Caco-2 (cell line): ENCODE measurements at regions not wholly inside any gene's neighbourhood (a gene's known extent, or its start where the extent isn't known, plus 50 kb on each side); places are given as distances from the start of the nearest gene placed in this dataset.

Experiments used
- BruUV-seq: library from RNA; stranded (reverse); fragments of 400-500 nt; replicated peaks from 2 replicates; lab custom pipeline; 2021; lab: Mats Ljungman, UMichigan
- CTCF ChIA-PET: fragments of 300-600 bp; sonication (Branson Sonifier 250); formaldehyde crosslinking; loops from one replicate; lab custom pipeline; 2022; ENCODE audit warnings: antibody characterized with exemption; lab: Charles Lee
- POLR2A ChIA-PET: fragments of 300-600 bp; sonication (Branson Sonifier 250); formaldehyde crosslinking; loops from one replicate; lab custom pipeline; 2022; ENCODE audit warnings: antibody characterized with exemption; lab: Charles Lee
- DNase-seq, 2 experiments: peaks; one replicate each; pipeline versions ENCODE4 v3.0.0 to v3.0.0-alpha.2; 2020 to 2022
- H3K27me3 ChIP-seq: replicated peaks from 2 replicates; pipeline ENCODE4 v1.6.0; 2011; ENCODE audit warnings: low read length; ENCODE audit not compliant: control insufficient read depth, insufficient read depth
- H3K36me3 ChIP-seq: 2 replicates; pipeline ENCODE4 v1.5.1; 2011; ENCODE audit warnings: low read length; ENCODE audit not compliant: control insufficient read depth, insufficient read depth
- H3K4me1 ChIP-seq: fragments of 250-450 bp; sonication (Bioruptor Pico); 2 replicates; pipeline ENCODE4 v1.5.1; 2020; ENCODE audit warnings: mild to moderate bottlenecking
- H3K4me3 ChIP-seq: 2 replicates; pipeline ENCODE4 v1.5.1; 2011; ENCODE audit warnings: low read depth, mild to moderate bottlenecking, control low read depth, low read length
- H3K9me3 ChIP-seq: fragments of 250-450 bp; sonication (Bioruptor Pico); 2 replicates; pipeline ENCODE4 v1.5.1; 2020; ENCODE audit warnings: mild to moderate bottlenecking, moderate library complexity
- H3K27ac Mint-ChIP-seq: one replicate; pipeline ENCODE4 v1.8.0; 2022; ENCODE audit warnings: mixed read lengths; ENCODE audit not compliant: unreplicated experiment
- H3K27me3 Mint-ChIP-seq: one replicate; pipeline ENCODE4 v1.8.0; 2022; ENCODE audit warnings: mixed read lengths; ENCODE audit not compliant: insufficient read depth, unreplicated experiment
- H3K36me3 Mint-ChIP-seq: one replicate; pipeline ENCODE4 v1.8.0; 2022; ENCODE audit warnings: mild to moderate bottlenecking, mixed read lengths; ENCODE audit not compliant: insufficient read depth, unreplicated experiment
- H3K4me1 Mint-ChIP-seq: one replicate; pipeline ENCODE4 v1.8.0; 2022; ENCODE audit warnings: low read depth, mixed read lengths; ENCODE audit not compliant: unreplicated experiment
- H3K4me3 Mint-ChIP-seq: one replicate; pipeline ENCODE4 v1.8.0; 2022; ENCODE audit warnings: mild to moderate bottlenecking, moderate library complexity, mixed read lengths; ENCODE audit not compliant: unreplicated experiment
- H3K9me3 Mint-ChIP-seq: one replicate; pipeline ENCODE4 v1.8.0; 2022; ENCODE audit warnings: mixed read lengths; ENCODE audit not compliant: unreplicated experiment
- CTCF ChIP-seq, 2 experiments: fragments of 200-600 bp in 1 of 2; IDR thresholded peaks; 1 replicate in 1 of 2; 2 replicates in 1 of 2; pipeline versions ENCODE4 v1.5.1 to v1.8.0; 2011 to 2022; ENCODE audit warnings: antibody characterized with exemption in 1 of 2, control low read depth in 1 of 2, inconsistent platforms in 1 of 2, low read depth in 1 of 2, low read length in 1 of 2, mild to moderate bottlenecking in 1 of 2, moderate library complexity in 1 of 2; ENCODE audit not compliant: insufficient read depth in 1 of 2, severe bottlenecking in 1 of 2, unreplicated experiment in 1 of 2
- intact Hi-C: fragments of 100-400 bp; cut with micrococcal nuclease; formaldehyde crosslinking; loops from one replicate; pipeline ENCODE4 v1.10.0; 2022; ENCODE audit not compliant: unreplicated experiment

- ChIA-PET CTCF (no interaction called here), POLR2A (no interaction called here)
- no peaks in the 10 kb centered on the region for H3K36me3 Mint-ChIP-seq
- intact Hi-C loops, result no loop called here
- H3K27me3 Mint-ChIP-seq, result peaks cover 3% of the 10 kb centered on the region
- no TSS peak for BruUV-seq
- Histone ChIP-seq H3K36me3 (no peaks in the 10 kb centered on the region), H3K27me3 (no peaks in the 10 kb centered on the region), H3K9me3 (peaks cover 4% of the 10 kb centered on the region; the same call in 1 of the 2 replicates), H3K4me3 (no peak overlapping the region), H3K4me1 (no peaks in the 10 kb centered on the region)
- TF ChIP-seq CTCF (IDR thresholded peaks at IDR 0.05; ENCODE audit: insufficient read depth in 1 of 2, low read depth in 1 of 2, low read length in 1 of 2, severe bottlenecking in 1 of 2, unreplicated experiment in 1 of 2), result no peak
- no peak for DNase-seq
- no peaks in the 10 kb centered on the region for H3K4me1 Mint-ChIP-seq
- no peak overlapping the region for H3K4me3 Mint-ChIP-seq
- no peak overlapping the region for H3K27ac Mint-ChIP-seq
- peaks cover 5% of the 10 kb centered on the region for H3K9me3 Mint-ChIP-seq
Observed at GRCh38 chr17:31715446-31715845, 143.6 kb downstream of the COPRS start.

GRCh38 chr17:31704483-31704882, 154.6 kb downstream of the COPRS start:
- Histone ChIP-seq H3K4me1 (peaks cover 3% of the 10 kb centered on the region; the same call in 1 of the 2 replicates), H3K27me3 (no peaks in the 10 kb centered on the region), H3K4me3 (no peak overlapping the region), H3K9me3 (no peaks in the 10 kb centered on the region), H3K36me3 (no peaks in the 10 kb centered on the region)
- intact Hi-C loops, result no loop called here
- Mint-ChIP-seq H3K4me3 (no peak overlapping the region), H3K27me3 (no peaks in the 10 kb centered on the region), H3K9me3 (no peaks in the 10 kb centered on the region), H3K36me3 (no peaks in the 10 kb centered on the region), H3K27ac (no peak overlapping the region), H3K4me1 (no peaks in the 10 kb centered on the region)
- ChIA-PET POLR2A (no interaction called here), CTCF (no interaction called here)
- TF ChIP-seq CTCF (IDR thresholded peaks at IDR 0.05; ENCODE audit: insufficient read depth in 1 of 2, low read depth in 1 of 2, low read length in 1 of 2, severe bottlenecking in 1 of 2, unreplicated experiment in 1 of 2), result no peak
- DNase-seq, result no peak
- BruUV-seq, result no TSS peak

GRCh38 chr17:31702041-31702440, 157.0 kb downstream of the COPRS start:
- Histone ChIP-seq H3K4me3 (no peak overlapping the region), H3K27me3 (no peaks in the 10 kb centered on the region), H3K4me1 (no peaks in the 10 kb centered on the region), H3K36me3 (no peaks in the 10 kb centered on the region), H3K9me3 (no peaks in the 10 kb centered on the region)
- no peaks in the 10 kb centered on the region for H3K36me3 Mint-ChIP-seq
- ChIA-PET POLR2A (no interaction called here), CTCF (no interaction called here)
- BruUV-seq, result no TSS peak
- H3K9me3 Mint-ChIP-seq, result no peaks in the 10 kb centered on the region
- no peak overlapping the region for H3K27ac Mint-ChIP-seq
- no peak for DNase-seq
- intact Hi-C loops, result no loop called here
- no peak for TF ChIP-seq CTCF (IDR thresholded peaks at IDR 0.05; ENCODE audit: insufficient read depth in 1 of 2, low read depth in 1 of 2, low read length in 1 of 2, severe bottlenecking in 1 of 2, unreplicated experiment in 1 of 2)
- H3K4me3 Mint-ChIP-seq, result no peak overlapping the region
- H3K27me3 Mint-ChIP-seq, result no peaks in the 10 kb centered on the region
- no peaks in the 10 kb centered on the region for H3K4me1 Mint-ChIP-seq
